Neural progenitor cell (in vitro differentiated cells): ENCODE measurements at regions not wholly inside any gene's neighbourhood (a gene's known extent, or its start where the extent isn't known, plus 50 kb on each side); places are given as distances from the start of the nearest gene placed in this dataset.

ENCODE experiments used
- CTCF ChIP-seq: fragments of 200-600 bp; sonication (generic); IDR thresholded peaks from 2 replicates; pipeline ENCODE4 v1.5.1; 2017; ENCODE audit warnings: antibody characterized with exemption, mild to moderate bottlenecking
- EZH2 ChIP-seq: fragments of 200-600 bp; sonication (generic); IDR thresholded peaks from 2 replicates; pipeline ENCODE4 v1.6.1; 2017; ENCODE audit warnings: antibody characterized with exemption, mild to moderate bottlenecking, moderate library complexity

DNA sequence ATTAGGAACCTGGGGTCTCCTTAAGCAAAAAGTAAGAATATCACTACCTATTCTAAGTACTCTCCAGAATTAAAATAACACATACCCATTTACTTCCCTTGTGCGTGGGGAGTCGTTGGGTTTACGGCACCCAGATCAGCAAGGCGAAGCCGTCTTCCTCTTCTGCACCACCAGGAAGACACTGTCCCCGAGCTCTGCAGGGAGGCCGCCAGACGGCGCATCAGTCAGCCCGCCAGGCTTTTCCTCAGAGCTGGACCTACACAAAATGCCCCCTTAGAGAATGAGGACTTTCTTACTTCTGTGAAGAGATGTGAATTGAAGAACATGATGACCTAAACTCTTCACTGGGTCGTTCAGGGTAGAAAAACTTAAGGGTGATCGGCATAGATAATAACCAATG, 526.5 kb downstream of the GALR1 start:
- TF ChIP-seq CTCF = no peak
- no peak for TF ChIP-seq EZH2
